B cell (primary cell): ENCODE measurements at regions not wholly inside any gene's neighbourhood (a gene's known extent, or its start where the extent isn't known, plus 50 kb on each side); places are given as distances from the start of the nearest gene placed in this dataset.

Experiments
- EZH2 ChIP-seq: IDR thresholded peaks from 2 replicates; pipeline ENCODE4 v1.6.1; 2012; ENCODE audit warnings: borderline replicate concordance, low read depth, mild to moderate bottlenecking, moderate library complexity, low read length; ENCODE audit not compliant: insufficient read depth, poor library complexity, severe bottlenecking
- TF ChIP-seq, protein P1 (sequence below): fragments of 200-600 bp; IDR thresholded peaks from one replicate; pipeline ENCODE4 v1.8.0; 2022; ENCODE audit warnings: antibody characterized with exemption, mild to moderate bottlenecking

DNA sequence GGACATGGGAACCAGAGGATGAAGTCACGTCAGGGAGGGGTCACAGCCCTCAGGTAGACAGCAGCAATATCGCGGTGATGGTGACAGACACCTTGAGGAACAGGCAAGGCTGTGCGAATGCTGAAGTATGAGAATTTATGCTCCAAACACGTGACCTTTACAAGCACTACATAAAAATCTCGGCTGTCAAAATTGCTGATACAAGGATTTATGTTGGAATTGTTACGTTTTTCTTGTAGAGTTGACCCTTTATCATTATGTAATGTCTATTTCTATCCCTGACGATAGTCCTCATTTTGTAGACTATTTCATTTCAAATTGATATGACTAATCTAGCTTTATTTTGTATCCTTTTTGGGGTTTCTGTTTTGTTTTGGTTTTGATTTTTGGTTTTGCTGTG is 311.1 kb downstream of the C6orf118 start:
- TF ChIP-seq, protein P1, sequence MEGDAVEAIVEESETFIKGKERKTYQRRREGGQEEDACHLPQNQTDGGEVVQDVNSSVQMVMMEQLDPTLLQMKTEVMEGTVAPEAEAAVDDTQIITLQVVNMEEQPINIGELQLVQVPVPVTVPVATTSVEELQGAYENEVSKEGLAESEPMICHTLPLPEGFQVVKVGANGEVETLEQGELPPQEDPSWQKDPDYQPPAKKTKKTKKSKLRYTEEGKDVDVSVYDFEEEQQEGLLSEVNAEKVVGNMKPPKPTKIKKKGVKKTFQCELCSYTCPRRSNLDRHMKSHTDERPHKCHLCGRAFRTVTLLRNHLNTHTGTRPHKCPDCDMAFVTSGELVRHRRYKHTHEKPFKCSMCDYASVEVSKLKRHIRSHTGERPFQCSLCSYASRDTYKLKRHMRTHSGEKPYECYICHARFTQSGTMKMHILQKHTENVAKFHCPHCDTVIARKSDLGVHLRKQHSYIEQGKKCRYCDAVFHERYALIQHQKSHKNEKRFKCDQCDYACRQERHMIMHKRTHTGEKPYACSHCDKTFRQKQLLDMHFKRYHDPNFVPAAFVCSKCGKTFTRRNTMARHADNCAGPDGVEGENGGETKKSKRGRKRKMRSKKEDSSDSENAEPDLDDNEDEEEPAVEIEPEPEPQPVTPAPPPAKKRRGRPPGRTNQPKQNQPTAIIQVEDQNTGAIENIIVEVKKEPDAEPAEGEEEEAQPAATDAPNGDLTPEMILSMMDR: no peak
- no peak for TF ChIP-seq EZH2
